Left renal pelvis (tissue), 4 donors: ENCODE measurements at regions not wholly inside any gene's neighbourhood (a gene's known extent, or its start where the extent isn't known, plus 50 kb on each side); places are given as distances from the start of the nearest gene placed in this dataset.
"Not testable (repeated sequence)": the region's sequence is repeated elsewhere in the genome, so short reads cannot be mapped to it uniquely, and the experiment has no call there.

ENCODE experiments used
- DNase-seq, 4 donors: peaks; one replicate each; pipeline ENCODE4 v3.0.0-alpha.2; 2013; ENCODE audit warnings: low read depth in 4 of 4, low spot score in 3 of 4

DNA sequence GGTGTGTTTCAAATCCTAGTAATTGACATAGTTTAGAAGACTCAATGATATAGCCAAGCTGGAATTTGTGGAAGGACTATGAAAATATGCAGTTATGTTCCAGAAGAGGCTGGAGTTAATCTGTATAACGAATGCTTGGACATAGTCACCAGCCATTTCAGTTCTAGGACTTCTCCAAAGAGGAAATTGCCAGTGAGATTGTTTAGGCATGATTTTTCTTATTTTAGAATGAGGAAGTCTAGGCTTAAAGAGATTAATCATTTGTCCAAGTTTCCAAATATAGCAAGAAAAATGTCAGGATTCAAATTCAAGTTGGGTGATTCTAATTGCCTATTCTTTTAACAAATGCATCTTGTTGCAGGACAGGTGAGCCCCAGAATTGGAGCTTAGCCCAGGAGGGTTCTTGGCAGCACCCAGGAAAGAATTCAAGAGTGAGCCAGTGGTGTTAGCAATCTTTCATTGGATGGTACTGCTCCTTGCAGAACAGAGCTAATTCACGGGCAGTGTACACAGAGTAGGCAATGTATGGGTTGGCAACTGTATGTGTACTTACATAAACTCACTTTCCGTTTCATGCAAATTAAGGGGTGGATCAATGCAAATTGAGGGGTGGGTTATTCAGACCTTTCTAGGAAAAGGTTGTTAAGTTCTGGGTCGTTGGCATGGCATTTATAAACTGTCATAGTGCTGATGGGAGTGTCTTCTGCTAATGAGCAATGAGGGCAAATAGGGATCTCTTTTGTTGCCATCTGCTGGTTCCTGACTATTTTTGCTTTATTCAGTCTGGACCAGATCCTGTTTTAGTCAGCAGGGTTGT lies 763.1 kb upstream of the SLITRK1 start:
- DNase-seq, result no peak

GRCh38 chr13:84641491-84641890 lies 759.2 kb upstream of the SLITRK1 start:
- DNase-seq, result no peak

DNA sequence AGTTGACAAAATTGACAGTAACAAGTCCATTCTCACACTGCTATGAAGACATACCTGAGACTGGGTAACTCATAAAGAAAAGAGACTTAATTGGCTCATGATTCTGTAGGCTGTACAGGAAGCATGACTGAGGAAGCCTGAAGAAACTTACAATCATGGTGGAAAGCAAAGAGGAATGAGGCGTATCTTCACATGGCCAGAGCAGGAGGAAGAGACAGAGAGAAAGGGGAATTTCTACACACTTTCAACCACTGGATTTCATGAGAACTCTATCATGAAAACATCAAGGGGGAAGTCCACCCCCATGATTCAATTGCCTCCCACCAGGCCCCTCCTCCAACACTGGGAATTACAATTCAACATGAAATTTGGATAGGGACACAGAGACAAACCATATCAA lies 758.4 kb upstream of the SLITRK1 start:
- no peak for DNase-seq

- no peak for DNase-seq
Observed at GRCh38 chr13:84630476-84630875, 748.2 kb upstream of the SLITRK1 start.

- DNase-seq, result no peak
Observed at GRCh38 chr13:84616864-84617263, 734.6 kb upstream of the SLITRK1 start.

- DNase-seq, result no peak
Observed at GRCh38 chr13:84609716-84610115, 727.4 kb upstream of the SLITRK1 start.

- DNase-seq, result no peak
Observed at GRCh38 chr13:84607261-84608013, 725.2 kb upstream of the SLITRK1 start.

GRCh38 chr13:84606616-84607015 lies 724.3 kb upstream of the SLITRK1 start:
- DNase-seq, result no peak

DNA sequence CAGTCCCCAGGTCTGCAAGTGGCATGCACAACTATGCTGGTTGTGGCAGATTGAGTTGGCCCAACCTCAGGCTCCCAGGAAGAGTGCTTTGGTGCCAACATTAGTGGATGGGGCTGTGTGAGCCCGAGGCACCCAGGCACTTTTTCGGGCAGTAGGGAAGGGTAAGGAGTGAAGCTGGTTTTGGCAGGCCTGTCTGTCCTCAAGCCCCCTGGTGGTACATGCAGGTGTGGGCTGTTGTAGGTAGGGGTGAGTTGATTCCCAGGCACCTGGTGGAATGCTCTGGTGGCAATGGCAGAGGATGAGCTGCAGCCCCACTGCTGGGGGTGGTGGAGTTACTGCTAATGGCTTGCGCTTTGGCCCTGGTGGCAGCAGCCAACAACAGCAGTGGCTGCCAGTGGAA lies 723.7 kb upstream of the SLITRK1 start:
- no peak for DNase-seq

GRCh38 chr13:84591444-84591843 lies 709.2 kb upstream of the SLITRK1 start:
- DNase-seq, result no peak

GRCh38 chr13:84590663-84591062 lies 708.4 kb upstream of the SLITRK1 start:
- no peak for DNase-seq

- no peak for DNase-seq
Observed at GRCh38 chr13:84588023-84588422, 705.7 kb upstream of the SLITRK1 start.

DNA sequence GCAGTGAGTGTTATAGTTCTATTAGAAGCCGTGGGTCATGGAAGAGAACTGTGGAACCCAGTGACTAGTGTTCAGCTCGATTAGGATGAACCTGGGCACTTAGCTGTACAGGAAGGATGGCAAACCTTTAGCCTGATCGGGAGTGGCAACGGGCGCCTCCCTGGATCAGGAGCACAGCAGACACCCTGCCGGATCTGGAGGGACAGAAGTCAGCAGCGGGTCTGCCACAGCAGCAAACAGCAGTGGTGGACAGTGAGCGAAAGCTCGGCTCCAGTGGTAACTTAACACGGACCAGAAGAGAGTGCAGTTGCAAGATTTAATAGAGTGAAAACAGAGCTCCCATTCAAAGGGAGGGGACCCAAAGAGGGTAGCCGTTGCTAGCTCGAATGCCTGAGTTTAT lies 697.6 kb upstream of the SLITRK1 start:
- not testable (repeated sequence) for DNase-seq

- DNase-seq, result no peak
Observed at GRCh38 chr13:84574851-84575250, 692.6 kb upstream of the SLITRK1 start.

DNA sequence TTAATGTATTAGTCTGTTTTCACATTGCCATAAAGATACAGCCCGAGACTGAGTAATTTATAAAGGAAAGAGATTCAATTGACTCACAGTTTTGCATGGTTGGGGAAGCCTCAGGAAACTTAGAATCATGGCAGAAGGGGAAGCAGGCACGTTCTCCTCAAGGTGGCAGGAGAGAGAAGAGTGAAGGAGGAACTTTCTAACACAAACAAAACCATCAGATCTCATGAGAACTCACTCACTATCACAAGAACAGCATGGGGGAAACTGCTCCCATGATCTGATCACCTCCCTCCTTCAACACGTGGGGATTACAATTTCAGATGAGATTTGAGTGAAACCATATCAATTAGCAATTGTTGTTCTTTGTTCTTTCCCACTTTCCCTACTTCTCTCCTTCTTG lies 689.0 kb upstream of the SLITRK1 start:
- no peak for DNase-seq

GRCh38 chr13:84570831-84571230 lies 688.6 kb upstream of the SLITRK1 start:
- no peak for DNase-seq

DNA sequence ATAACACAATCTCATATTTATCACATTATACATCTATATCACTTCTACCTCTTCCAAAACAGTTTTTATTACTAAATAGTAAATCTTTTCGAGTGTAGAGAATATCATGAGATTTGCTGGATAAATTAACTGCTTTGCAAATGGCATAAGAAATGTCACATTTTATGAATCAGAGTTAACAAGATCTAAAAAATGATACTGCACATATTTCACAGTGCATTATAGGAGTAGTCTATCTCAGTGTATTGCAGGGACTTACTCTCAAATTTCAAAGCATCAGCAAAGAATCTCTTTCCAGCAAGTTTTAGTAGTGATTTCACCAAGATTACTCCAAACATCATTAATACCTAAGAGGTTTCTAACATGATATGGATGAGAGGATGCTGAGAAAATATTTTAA lies 687.1 kb upstream of the SLITRK1 start:
- no peak for DNase-seq

GRCh38 chr13:84567848-84568247 lies 685.6 kb upstream of the SLITRK1 start:
- no peak for DNase-seq

DNA sequence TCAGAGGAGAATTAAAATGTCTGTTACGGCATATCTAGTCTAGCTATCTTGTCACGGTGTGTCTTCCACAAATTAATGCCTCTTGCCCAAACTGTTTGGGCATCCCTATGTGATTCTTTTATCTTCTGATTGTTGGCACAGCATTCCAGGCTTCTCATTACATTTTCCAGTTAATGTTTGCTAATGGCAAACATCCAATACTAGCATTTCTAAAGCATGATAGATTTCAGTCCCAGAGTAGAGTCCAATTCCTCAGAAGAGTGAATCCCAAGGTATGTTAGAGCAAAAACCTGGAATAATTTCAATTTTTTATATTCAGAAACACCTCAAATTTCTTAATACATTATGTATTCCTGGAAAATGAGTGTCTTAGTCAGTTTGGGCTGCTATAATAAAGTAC lies 684.5 kb upstream of the SLITRK1 start:
- DNase-seq, result no peak

- no peak for DNase-seq
Observed at GRCh38 chr13:84563611-84564010, 681.3 kb upstream of the SLITRK1 start.

DNA sequence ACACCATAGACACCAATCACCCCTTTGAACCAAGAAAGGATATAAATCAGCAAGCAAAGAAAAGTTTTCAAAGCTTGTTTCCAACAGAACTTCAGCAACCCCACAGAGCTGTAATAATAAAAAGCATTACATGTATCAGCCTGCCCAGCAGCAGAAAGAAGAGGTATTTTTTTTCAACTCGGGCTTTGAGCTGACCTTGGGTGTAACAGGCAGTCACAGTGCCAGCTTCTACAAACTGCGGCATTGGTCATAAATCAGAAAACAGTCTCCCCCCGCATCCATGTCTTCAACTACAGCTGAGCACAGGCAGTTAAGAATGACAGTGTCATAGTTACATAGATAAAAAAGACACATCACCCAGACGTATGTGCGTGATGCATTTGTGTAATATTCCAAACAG lies 671.0 kb upstream of the SLITRK1 start:
- DNase-seq, result peak in 2 of 4 donors; percentile 12 to 24

- DNase-seq, result peak in 1 of 4 donors; percentile 51
Observed at GRCh38 chr13:84543962-84544361, 661.7 kb upstream of the SLITRK1 start.
